HG02973 (cell line): ENCODE measurements at regions not wholly inside any gene's neighbourhood (a gene's known extent, or its start where the extent isn't known, plus 50 kb on each side); places are given as distances from the start of the nearest gene placed in this dataset.

Experiments
- ATAC-seq: cut with Tn5 transposase; IDR thresholded peaks from one replicate; pipeline ENCODE4 v1.9.1; 2021; ENCODE audit warnings: moderate library complexity; ENCODE audit not compliant: unreplicated experiment

DNA sequence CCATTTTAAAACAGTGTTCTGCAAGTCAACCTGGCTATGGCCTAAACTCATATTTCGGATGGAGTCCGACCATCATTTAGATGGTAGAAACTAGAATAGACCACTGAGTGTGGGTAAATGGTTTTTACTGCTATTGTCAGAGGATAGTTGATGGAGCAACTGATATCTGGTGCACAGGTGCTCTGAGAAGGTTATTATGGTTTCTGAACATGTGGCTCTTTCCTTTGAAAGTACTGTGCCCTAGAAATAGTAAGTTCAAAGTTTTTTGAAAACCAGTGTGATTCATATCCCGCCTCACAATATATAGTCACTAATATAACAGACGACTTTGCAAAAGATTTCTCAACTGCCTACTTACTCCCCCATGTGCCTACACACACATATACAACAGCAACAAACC is 64.4 kb upstream of the BTG1 start:
- no peak for ATAC-seq

DNA sequence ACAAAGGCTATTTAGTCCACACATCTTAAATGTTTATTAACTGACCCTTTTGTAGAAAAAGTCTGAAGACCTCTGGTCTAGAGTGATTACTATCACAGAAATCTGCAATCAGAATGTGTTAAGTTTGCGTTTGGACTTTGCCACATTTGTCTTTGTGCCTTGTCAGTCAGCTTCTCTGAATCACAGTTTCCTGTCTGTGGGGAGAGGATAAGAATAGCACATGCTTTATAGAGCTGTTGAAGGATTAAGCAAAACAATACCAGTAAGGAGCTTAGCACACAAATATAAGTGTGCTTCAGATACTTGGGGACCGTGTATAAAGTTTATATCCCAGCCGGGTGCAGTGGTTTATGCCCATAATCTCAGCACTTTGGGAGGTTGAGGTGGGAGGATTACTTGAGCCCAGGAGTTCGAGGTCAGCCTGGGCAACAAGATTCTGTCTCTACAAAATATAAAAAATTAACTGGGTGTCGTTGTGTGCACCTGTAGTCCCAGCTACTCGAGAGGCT is 63.0 kb upstream of the BTG1 start:
- ATAC-seq, result no peak

DNA sequence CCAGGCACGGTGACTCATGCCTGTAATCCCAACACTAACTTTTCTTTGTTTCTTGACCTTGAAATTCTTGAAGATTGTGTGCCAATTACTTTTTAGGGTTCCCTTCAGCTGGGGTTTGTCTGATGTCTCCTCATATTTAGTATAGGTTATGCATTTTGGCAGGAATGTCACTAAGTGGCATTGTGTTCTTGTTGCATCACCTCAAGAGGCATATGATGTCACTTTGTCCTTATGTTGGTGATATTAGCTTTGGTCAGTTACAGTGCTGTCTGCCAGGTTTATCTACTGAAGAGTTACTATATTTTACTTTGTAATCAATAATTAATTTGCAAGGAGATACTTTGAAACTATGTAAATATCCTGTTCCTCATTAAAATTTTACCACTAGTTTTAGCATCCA is 61.0 kb upstream of the BTG1 start:
- ATAC-seq, result no peak

DNA sequence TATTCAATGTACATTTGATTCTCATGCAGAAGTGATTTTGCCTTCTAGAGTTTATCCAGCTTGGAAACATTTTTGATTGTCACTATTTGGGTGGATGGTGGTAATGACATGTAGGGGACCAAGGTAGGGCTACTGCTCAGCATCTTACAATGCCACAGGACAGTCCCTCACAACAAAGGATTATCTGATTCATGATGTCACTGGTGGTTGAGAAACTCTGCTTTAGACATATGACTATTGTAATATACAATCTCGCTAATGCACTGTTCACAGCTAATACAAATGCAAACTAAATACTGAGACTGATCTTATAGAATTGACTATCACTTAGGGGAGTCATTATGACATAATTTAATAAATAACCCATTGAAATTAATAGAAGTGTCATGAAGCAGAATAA is 60.4 kb upstream of the BTG1 start:
- no peak for ATAC-seq

DNA sequence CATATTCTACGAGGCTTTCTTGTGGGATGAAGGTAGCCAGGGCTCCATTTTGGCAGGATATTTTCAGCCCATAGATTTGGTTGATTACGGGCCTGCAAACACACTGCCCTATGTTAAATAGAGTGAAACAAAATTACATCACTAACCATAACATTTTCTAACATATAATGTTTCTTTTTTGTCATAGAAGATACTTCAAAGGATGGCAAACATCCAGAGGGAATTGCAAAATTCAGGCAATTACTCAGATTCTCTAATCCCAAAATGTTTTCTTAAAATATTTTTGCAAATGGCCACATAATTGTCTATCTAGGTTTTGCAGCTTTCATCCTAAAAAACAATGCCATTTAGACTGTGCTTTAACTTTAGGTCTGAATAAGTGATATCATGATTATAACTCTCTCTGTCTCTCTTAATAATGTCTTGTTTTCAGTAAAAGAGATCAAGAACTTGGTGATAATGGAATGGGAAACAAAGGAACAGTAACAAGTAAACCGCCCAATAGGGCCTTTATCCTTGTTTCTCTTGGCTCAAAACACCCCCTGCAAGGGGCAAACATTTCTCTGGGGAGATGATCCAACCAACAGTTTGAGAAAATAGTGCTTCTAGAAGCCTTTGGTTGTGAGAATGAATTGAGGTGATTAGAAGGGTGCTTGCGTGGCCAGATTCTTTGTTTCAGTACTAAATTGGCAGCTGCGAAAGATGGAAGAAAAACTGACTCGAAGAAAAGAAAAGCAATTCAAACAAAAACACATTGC is 54.4 kb upstream of the BTG1 start:
- ATAC-seq, result no peak

DNA sequence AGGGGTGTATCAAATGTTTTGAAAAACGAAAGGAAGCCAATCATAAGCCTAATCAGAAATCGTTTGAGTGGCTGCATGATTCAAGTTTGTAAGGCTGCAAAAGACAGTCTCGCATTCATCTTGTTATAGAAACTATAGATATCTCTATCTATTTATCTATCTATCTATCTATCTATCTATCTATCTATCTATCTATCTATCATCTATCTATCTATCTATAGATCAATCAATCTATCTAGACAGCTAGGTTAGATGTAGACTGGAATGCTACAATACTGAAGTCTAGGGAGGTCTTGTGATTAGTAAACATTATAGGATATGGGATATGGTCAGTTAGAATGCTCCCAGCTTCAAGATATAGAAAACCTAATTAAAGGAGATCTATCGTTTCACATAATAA is 52.2 kb upstream of the BTG1 start:
- no peak for ATAC-seq

DNA sequence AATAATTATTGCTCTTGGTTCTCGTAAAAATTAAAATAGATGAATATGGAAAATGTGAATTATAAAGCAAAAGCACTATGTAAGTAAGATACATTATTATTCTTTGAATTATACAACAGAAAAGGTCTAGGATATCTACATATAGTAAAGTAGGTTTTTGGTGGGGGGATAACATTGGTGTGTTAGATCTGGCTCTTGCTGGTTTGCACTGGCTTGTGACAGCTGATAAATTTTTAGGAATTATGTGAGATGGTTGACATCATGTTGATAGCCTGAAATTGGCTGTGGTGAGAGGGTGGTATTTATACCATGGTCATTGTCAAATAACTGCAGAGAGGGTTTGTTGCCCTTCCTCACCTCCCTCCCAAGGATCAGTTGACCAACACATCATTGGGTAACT is 50.7 kb upstream of the BTG1 start:
- ATAC-seq, result no peak
